ENCODE measurements at regions not wholly inside any gene's neighbourhood (a gene's known extent, or its start where the extent isn't known, plus 50 kb on each side); places are given as distances from the start of the nearest gene placed in this dataset.

DNA sequence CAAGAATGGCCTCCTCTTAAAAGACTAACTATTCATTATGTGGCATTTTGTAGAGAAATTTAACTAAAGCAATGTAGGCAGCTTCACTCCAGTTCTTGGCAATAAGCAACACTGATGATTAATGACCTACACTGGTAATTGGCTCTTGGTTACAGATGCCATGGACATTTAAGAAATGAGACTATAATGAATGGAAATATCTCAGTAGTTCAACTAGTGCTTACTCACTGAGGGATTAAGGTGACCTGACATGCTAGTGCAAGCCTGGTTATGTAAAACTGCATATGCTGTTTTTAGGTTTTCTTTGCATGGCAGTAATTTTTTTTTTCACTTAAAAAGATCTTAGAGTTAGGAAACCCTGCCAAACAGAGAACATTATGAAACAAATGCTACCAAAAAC, 152.7 kb upstream of the AADAT start:
- no peaks in the 10 kb centered on the region for H3K9me3 ChIP-seq

GRCh38 chr4:170234800-170235199, 145.0 kb upstream of the AADAT start:
- DNase-seq, result no peak
- no peaks in the 10 kb centered on the region for H3K36me3 ChIP-seq (replicated peaks in 1 of 2; ENCODE audit: insufficient read depth in 1 of 2, low read depth in 2 of 2)
- no peaks in the 10 kb centered on the region for H3K27me3 ChIP-seq
- 37 to 46% methylated on average over 3 of the region's 3 CpGs for WGBS, 2 donors
- no peak overlapping the region for H3K27ac ChIP-seq
- intact Hi-C loops (cut with DNase I), result no loop called here
- TF ChIP-seq, protein P1, sequence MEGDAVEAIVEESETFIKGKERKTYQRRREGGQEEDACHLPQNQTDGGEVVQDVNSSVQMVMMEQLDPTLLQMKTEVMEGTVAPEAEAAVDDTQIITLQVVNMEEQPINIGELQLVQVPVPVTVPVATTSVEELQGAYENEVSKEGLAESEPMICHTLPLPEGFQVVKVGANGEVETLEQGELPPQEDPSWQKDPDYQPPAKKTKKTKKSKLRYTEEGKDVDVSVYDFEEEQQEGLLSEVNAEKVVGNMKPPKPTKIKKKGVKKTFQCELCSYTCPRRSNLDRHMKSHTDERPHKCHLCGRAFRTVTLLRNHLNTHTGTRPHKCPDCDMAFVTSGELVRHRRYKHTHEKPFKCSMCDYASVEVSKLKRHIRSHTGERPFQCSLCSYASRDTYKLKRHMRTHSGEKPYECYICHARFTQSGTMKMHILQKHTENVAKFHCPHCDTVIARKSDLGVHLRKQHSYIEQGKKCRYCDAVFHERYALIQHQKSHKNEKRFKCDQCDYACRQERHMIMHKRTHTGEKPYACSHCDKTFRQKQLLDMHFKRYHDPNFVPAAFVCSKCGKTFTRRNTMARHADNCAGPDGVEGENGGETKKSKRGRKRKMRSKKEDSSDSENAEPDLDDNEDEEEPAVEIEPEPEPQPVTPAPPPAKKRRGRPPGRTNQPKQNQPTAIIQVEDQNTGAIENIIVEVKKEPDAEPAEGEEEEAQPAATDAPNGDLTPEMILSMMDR (IDR thresholded peaks at IDR 0.05), result no peak
- TF ChIP-seq POLR2A (IDR thresholded peaks at IDR 0.05), result no peak
- H3K4me3 ChIP-seq, result no peak overlapping the region
- H3K9me3 ChIP-seq, result no peaks in the 10 kb centered on the region
- H3K4me1 ChIP-seq, result no peaks in the 10 kb centered on the region
- ATAC-seq, result no peak

More for the DNA sequence above, 152.7 kb upstream of the AADAT start:
- Histone ChIP-seq H3K36me3 (replicated peaks in 1 of 2; ENCODE audit: insufficient read depth in 1 of 2, low read depth in 2 of 2) (no peaks in the 10 kb centered on the region), H3K27me3 (no peaks in the 10 kb centered on the region), H3K4me3 (no peak overlapping the region), H3K27ac (no peak overlapping the region), H3K4me1 (no peaks in the 10 kb centered on the region)
- TF ChIP-seq, protein P1 (IDR thresholded peaks at IDR 0.05), result no peak
- no peak for TF ChIP-seq POLR2A (IDR thresholded peaks at IDR 0.05)
- ATAC-seq (no peak), DNase-seq (no peak)
- intact Hi-C loops (cut with DNase I), result no loop called here

DNA sequence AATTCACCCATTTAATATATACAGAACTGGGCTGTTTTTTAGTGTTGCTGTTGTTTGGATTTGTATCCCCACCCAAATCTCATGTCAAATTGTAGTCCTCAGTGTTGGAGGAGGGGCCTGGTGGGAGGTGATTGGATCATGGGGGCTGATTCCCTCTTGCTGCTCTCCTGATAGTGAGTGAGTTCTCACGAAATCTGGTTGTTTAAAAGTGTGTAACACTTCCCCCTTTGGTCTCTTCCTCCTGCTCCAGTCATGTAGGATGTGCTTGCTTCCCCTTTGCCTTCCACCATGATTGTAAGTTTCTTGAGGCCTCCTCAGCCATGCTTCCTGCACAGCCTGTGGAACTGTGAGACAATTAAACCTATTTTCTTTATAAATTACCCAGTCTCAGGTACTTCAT, 141.6 kb upstream of the AADAT start:
- Histone ChIP-seq H3K4me1 (no peaks in the 10 kb centered on the region), H3K4me3 (no peak overlapping the region), H3K36me3 (replicated peaks in 1 of 2; ENCODE audit: insufficient read depth in 1 of 2, low read depth in 2 of 2) (no peaks in the 10 kb centered on the region), H3K9me3 (no peaks in the 10 kb centered on the region), H3K27me3 (no peaks in the 10 kb centered on the region), H3K27ac (no peak overlapping the region)
- ATAC-seq (no peak), DNase-seq (no peak)
- 24 to 50% methylated on average over 1 of the region's 1 CpG for WGBS, 2 donors
- intact Hi-C loops (cut with DNase I), result no loop called here
- TF ChIP-seq, protein P1 (IDR thresholded peaks at IDR 0.05), result no peak
- TF ChIP-seq POLR2A (IDR thresholded peaks at IDR 0.05), result no peak

DNA sequence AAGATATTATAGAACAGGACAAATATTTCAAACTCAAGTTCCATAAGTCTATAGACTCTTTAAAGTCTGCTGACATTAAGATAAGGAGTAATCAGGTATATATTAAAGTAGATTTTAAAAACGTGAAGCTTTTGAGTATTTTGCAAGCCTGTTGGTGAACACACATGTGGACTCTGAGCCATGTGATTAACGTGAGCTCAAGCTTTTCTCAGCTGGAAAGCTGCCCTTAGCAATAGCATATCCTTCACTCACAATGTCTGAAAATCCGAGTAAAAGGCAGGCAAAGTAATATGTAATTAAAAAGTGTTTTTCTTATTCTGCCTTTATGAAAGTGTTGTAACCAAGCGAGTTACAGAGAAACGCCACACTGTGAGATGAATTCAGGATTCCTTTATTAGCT, 140.5 kb upstream of the AADAT start:
- 29 to 38% methylated on average over 5 of the region's 5 CpGs for WGBS, 2 donors
- ATAC-seq (no peak), DNase-seq (no peak)
- Histone ChIP-seq H3K4me3 (no peak overlapping the region), H3K9me3 (no peaks in the 10 kb centered on the region), H3K27ac (no peak overlapping the region), H3K27me3 (no peaks in the 10 kb centered on the region), H3K36me3 (replicated peaks in 1 of 2; ENCODE audit: insufficient read depth in 1 of 2, low read depth in 2 of 2) (no peaks in the 10 kb centered on the region), H3K4me1 (no peaks in the 10 kb centered on the region)
- intact Hi-C loops (cut with DNase I), result no loop called here
- TF ChIP-seq, protein P1 (IDR thresholded peaks at IDR 0.05), result no peak
- no peak for TF ChIP-seq POLR2A (IDR thresholded peaks at IDR 0.05)

GRCh38 chr4:170229006-170229405, 139.2 kb upstream of the AADAT start:
- H3K4me1 ChIP-seq, result no peaks in the 10 kb centered on the region
- no peaks in the 10 kb centered on the region for H3K9me3 ChIP-seq
- no peaks in the 10 kb centered on the region for H3K36me3 ChIP-seq (replicated peaks in 1 of 2; ENCODE audit: insufficient read depth in 1 of 2, low read depth in 2 of 2)
- intact Hi-C loops (cut with DNase I), result no loop called here
- H3K27ac ChIP-seq, result no peak overlapping the region
- H3K27me3 ChIP-seq, result no peaks in the 10 kb centered on the region
- no peak overlapping the region for H3K4me3 ChIP-seq
- ATAC-seq, result no peak
- no peak for DNase-seq
- TF ChIP-seq, protein P1 (IDR thresholded peaks at IDR 0.05), result no peak
- no peak for TF ChIP-seq POLR2A (IDR thresholded peaks at IDR 0.05)
- WGBS, 2 donors, result 46 to 50% methylated on average over 1 of the region's 1 CpG

Measured in body of pancreas (tissue), 4 donors.